Ramos (cell line): ENCODE measurements at regions not wholly inside any gene's neighbourhood (a gene's known extent, or its start where the extent isn't known, plus 50 kb on each side); places are given as distances from the start of the nearest gene placed in this dataset.

Source experiments
- in situ Hi-C: fragments of 300-500 bp; cut with MboI; formaldehyde crosslinking; loops from one replicate; pipeline ENCODE4 v1.14.3; 2022; ENCODE audit warnings: low sequenced_read_pairs; ENCODE audit not compliant: unreplicated experiment

DNA sequence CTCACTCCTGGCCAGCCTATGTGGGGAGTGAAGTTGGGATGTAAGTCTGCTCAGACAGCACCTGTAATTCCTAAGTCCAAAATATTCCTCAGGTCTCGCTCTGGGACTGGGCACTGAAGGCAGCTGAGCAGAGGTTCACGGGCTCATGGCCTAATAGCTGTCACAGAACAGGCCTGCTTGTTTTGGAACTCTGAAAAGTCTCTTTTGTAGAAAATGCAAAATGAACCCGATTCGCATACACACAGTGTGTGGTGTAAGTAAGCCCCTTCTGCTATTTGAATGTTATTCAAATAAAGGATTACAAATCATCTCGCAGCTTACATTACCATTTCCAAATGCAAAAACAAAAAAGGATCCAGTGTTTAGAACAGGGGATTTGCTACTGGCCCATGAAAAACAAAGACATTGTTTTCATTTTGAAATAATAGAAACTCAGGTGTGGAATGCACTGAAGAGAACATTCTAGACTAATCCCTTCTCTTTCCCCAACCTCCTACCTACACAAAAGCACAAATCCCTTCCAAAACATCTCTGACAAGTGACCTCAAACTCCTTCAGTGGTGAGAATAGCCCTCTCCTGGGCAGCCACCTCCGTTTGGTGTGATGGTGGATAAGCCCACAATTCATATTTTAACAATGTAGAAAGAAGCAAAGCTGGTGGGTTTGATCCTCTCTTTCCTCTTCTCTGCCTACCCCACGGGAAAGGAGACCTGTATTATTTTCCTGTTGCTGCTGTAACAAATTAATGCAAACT lies 118.3 kb upstream of the NCK2 start:
- in situ Hi-C loops = no loop called here

DNA sequence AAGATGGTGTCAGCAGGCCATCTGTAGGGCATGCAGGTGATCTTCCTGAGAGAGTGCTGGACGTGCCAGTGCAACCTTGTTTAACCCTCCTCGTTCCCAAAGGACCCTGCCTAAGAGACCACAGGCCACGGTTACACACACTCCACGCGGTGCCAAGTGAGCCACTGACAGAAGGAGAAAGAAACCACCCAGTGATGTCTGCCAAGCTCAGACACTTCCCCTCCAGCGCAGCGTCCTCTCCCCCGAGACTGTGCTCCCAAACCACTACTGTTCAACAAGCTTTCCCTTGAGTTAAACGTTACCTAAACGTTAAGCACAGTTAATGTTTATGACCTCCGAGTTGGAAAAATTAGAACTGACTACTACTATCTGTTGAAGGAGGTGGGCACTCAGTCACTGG lies 119.1 kb upstream of the NCK2 start:
- in situ Hi-C loops = no loop called here

DNA sequence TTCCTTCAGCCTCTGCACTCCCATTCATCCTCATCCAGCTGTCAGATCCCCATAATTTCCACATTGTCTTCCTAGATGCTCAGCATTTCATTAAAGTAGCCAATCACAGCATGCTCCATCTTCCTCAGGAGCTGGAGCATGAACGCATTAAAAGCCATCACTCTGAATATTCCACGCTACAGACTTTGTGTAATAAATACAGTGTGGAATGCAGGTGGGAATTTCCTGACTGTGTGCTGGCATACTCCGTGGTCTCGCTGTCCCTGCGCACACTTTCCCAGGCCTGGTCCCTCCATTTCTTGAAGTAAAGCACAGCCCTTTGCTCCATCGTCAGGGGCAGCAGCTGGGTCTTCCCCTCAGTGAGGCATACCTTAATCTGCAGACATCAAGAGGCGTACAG lies 123.7 kb upstream of the NCK2 start:
- in situ Hi-C loops = no loop called here

DNA sequence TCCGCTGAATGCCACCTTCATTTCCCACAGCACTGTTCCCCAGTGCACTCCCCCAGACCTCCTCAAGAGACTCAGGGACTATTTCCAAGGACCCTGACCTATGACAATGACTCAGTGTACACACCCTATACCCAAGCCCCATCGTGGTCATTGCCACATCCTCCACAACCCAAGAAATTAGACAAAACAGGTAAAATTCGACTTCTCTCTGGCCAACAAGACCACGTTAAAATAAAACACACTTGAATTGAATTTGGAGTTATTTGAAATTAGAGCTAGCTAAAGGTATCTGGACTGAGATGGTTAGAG lies 126.4 kb upstream of the NCK2 start:
- in situ Hi-C loops = no loop called here

DNA sequence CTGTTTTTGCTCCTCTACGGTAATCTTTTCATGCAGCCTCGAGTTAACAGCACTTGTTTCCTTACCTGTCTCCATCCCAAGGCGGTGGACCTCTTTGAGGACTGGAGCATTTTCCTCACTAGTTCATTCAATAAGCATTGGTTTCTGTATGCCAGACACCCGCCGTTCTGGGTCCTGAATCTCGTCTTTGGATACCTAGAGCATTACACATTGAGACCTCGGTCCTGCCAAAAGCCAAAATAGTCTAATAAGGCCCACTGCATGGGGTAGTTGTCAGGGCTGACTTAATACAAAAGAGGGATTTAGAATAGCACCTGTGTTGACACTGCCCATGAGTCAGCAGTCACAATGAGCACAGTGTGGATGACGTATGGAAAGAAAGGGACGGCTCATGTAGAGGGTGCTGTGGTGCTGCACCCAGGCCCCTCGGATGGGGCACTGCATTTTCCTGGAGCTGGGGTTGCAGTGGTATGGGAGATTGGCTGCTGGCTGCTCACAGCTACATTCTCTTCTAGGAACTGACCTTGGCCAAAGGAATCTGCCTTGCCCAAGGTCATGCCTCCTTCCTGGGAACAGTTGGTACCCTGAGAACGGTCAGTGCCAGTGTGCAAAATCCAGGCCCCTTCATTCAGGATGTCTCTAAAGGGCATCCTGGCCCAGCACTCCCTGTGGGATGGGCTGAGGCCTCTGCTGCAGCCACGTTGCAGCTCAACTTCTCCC lies 126.9 kb upstream of the NCK2 start:
- in situ Hi-C loops = no loop called here

DNA sequence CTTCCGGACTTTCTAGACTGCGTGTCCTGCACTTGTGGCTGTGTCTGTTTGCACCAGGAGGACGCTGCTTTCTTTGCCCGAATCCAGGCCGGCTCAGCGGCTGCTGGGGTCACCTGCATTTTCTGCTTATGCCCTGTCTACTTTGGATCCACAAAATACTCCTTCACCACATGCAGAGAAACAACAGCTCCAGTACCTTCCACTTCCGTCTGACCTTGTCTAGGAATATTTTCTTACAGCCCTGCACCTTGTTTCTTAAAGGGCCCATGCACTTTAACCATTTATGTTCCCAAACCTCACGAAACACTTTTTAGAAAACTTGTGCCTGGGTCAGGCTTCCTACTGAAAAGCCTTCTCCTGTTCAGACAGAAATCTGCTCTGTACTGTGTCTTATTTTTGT lies 129.4 kb upstream of the NCK2 start:
- in situ Hi-C loops = no loop called here

DNA sequence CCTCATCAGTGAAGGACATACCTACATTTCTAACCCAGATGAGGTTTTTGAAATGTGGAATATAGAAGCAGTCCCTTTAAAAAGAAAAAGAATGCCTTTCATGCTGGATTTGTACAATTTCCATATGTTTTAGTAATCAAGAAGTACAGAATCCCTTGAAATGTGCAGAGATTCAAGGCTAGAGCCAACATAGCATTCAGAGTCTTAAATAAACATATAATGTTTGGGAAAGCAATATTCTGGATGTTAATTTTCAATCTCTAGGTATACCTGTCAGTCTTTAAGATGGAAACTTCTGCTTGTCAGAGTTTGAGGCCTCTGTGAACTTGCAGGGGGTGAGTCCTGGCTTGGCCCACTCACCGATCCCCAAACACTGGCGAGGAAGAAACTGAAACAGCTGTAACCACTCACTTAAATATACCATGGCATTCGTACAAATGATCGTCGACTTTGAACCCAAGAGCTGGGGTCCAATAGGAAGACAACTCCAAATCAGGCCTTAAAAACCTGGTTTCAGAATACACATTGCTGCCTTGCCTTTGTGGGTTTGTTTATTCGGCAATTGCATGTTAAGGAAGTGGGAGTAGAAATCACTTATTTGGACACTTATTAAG lies 132.8 kb upstream of the NCK2 start:
- in situ Hi-C loops = no loop called here

DNA sequence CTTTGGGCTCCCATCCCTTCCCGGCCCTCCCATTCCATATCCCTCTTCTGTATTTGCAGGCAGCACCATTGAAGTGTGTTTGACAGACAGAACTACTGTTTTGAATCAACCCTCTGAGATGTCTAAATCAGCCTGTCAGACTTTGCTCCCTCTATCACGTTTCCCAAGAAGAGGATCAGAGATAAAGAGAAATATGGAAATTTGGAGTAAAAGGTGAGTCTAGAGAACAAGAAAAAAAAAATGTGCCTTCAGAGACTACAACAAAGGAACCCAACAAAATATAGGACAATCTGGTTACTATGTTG lies 133.4 kb upstream of the NCK2 start:
- in situ Hi-C loops = no loop called here

DNA sequence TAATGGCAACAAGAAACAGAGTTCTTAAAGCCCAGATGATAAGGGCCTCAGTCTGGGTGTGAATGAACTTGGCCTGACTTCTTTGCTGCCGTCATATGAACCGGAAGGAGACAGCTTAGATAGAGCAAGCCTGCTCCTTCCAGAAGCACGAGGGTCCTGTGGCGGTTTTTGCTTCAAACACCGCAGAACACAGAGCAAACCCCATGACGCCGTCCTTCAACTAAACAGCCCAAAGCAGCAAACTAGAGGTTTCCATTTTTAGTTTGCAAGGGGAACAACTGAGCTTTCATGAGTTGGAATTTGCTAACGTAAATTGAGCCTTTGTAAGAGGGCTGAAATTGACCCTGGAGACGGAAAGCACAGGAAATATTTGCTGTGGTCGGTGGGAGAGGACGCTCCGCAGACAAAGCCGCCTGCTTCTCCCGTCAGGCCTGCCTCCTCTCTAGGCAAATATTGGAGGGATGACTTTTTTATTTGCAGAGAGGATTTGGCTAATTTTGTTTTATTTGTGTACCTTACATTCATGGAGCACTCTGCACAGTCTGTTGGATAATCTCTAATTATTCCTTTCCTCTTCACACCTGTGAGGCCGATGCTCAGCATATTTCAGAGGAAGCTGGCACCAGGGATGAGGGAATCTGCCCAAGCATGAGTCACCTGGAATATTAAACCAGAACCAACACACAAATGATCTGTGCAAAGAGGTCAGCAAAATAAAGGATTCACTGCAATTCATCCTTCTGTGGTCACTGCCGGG lies 134.0 kb upstream of the NCK2 start:
- in situ Hi-C loops = no loop called here

DNA sequence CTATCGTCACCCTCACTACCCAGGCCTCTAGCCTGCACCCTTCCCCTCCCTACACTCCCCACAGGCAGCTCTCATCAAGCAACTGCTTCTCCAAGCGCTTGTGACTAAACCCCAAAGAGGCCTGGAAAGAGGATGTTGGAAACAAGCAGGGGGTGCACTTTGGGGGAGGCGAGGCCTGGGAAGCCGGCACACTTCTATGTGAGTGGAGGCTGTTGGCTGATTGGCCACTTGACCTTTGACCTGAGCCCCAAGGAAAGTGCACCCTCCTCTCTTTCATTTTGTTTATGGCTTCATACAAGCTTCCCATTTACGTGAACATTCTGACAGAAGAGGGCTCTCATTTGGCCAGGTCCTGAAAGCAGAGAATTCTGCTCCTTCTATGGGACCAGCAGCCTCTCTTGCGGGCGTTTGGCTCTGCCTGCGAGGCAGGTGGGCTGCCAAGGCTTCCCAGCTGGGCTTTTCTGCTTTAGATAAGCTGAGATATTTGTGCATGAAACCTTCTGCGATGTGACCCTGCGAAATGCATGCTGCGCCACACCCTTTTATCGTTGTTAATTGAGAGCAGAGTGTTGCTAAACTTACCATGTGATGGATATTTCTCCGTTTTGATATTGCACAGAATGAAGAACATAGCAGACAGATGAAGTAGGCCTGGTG lies 134.8 kb upstream of the NCK2 start:
- in situ Hi-C loops = no loop called here

DNA sequence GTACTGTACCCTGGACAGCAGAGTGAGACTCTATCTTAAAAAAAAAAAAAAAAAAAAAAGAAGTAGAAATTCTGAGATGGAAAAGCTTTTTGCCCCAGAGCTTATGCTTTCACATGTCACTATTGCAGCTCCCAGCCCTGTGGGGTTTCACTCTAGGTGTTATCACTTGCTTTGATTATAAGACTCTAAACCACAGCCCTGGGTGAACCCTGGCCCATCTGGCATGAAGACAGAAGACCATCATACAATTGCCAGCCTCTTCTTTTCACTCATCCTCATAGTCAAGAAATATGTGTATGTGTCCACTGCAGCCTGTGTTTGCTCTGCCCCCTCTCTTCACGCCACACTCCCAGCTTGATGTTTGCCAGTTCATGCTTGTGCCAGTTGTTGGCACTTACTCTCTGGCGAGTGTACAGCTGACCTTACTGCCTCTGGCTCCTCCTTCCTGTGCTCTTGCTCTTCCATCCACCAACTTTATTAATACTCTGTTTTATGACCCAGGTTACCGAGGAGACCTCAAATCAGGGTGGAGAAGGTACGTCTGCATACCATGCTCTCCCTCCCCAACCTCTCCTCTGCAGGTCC lies 136.7 kb upstream of the NCK2 start:
- in situ Hi-C loops = no loop called here

DNA sequence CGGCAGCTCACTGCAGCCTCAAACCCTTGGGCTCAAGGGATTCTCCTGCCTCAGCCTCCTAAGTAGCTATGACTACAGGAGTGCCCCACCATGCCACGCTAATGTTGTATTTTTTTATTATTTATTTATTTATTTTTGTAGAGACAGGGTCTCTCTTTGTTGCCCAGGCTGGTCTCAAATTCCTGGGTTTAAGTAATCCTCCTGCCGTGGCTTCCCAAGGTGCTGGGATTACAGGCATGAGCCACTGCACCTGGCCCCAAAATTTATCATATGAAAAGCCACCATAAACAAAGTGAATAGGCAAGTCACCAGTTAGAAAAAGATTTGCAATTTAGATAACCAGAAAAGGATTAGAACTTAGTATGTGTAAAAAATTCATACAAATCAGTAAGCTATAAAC lies 138.6 kb upstream of the NCK2 start:
- in situ Hi-C loops = no loop called here

DNA sequence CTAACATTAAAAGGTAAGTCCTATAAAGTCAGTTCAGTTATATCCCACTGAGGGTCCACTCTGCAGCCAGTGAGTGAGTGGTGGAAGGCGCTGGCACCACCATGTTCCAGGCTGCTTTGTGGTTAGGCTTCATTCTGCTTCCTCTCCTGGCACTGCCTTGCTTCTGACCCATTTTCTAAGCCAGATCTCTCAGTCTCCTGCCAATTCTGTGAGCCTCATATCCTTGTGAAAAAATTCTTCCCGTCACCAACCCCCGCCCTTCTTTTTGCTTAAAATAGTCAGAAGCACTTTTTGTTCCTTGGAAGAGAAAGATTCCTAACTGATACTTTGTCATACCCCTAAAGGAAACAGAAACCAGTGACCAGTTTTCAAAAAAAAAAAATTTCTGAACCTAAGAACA lies 139.8 kb upstream of the NCK2 start:
- in situ Hi-C loops = no loop called here

DNA sequence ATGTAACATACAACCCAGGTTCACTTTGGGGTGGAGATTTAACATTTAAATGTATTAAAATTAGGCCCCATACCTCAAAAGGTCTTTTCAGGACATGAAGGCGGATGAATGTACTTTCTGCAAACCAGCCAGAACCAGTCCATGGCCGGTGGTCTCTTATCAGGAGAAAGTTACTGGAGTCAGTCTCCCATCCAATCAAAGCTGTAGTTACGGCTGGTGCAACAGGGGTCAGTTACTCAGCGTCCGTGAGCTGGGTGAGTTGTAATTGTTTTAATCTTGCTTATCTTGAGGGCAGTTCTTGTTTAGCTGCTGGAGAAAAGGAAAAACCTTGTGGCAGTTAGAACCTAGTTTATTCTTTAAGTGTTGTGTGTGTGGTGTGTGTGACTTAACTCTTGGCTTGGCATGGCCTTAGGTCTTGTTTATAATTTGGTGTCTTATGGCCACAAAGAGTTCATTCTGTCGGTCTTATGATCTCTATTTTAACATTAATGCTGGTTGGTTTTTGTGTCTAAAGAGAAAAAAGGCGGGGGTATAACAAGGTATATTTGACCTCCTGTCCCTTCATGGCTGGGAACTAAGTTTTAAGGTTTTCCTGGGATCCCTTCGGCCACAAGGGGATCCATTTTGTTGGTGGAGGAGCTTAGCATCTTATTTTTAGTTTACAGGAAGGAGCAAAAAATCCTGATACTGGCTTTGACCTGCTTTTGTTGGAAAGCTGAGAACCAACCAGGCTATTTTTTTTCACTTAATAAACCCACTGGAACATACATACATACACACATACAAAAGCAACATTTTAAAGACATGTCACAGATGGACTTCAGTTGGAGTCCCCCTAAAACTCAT lies 143.5 kb upstream of the NCK2 start:
- in situ Hi-C loops = no loop called here

DNA sequence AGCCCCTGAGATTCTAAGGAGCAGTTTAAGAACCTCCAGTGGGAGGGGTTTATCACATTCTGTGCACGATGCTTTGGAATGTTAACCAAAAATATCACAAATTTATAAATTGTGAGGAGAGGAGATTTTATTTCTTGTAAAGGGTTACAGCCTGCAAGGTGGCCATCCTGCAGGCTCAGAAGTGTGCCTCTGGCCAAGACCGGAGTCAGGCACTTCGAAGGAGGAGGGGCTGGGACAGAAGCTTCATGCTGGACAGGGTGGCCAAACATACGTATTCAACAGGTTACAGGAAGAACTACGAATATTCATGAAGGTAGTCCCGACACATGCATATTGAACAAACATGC lies 144.1 kb upstream of the NCK2 start:
- in situ Hi-C loops = no loop called here

DNA sequence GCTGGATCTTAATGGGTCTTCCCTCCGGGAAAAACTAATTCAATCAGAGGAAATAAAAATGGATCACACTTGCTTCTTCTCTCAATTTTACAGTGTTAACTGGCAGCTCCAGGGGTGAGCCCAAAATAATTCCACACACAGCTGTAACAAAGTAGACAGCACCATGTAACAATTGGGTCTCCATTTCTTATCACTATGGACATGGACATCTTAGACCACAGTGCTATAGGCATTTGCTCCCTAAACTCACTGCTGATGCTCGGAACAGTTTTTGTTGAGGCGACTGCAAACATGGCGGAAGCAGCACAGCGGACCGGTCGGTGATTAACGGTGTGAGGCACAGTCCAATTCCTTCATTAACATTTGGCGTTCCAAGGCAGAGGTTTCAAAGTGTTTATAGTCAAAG lies 144.7 kb upstream of the NCK2 start:
- in situ Hi-C loops = no loop called here

DNA sequence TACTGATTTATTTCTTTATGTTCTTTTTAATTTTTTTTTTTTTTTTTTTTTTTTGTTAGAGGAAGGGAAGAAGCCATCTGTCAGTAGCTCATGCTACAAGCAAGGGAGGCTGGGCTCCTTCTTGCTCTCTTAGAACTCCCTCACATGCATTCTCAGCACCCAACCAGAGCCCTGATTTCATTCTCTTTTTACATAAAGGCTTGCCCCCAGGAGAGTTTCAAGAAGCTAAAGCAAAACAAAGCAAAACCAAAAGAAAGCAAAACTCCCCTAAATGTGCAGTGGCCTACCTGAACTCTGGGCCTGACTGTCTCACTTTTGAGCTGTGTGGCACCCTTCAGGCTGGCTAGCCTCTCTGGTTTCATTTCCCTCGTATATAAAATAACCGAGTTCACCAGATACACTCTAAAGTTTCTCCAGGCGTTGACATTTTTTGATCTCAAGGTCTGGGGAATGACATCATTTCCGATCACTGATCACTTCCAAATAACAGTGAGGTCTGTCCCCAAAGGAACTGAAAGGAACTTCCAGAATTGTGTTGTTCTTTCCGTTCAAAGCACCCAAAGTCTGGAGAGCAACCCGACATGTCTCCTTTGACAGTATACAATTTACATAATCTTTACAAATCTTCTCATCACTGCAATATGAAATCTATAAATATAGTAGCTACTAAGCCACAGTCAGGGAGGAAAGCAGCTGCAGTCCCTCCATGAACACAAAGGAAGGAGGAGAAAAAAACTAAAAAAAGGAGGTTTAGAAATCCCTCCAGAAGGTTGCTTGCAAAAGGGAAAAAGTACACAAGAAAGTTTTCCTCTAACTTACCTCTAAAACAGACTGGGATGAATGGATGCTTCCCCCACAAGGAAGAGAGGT lies 145.6 kb upstream of the NCK2 start:
- in situ Hi-C loops = no loop called here
